ENCODE measurements at regions not wholly inside any gene's neighbourhood (a gene's known extent, or its start where the extent isn't known, plus 50 kb on each side); places are given as distances from the start of the nearest gene placed in this dataset.

- no peak for DNase-seq
Observed at GRCh38 chr18:7358989-7359726, 128.3 kb downstream of the LRRC30 start.

- DNase-seq = no peak
Observed at GRCh38 chr18:7360606-7361170, 129.8 kb downstream of the LRRC30 start.

- DNase-seq = no peak
Observed at GRCh38 chr18:7363338-7363737, 132.4 kb downstream of the LRRC30 start.

DNA sequence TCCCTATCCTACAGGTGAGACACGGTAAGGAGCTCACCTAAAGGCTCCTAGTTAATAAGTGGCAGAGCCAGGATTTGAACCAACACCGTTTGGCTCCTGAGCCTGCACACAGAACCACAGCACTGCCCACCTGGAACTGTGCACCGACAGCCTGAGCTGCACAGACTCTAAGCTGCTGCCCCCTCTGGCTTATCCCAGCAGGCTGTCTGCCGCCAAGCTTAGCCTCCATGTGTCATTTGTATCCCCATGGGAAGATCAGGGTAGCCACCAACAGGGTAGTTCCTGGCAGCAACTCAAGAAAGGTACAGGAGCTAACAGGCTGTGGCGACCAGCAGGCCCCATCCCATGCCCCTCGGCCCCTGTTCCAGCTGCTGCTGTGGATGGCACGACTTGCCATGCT, 135.7 kb downstream of the LRRC30 start:
- no peak for DNase-seq

- DNase-seq = peak; percentile 11 to 33
Observed at GRCh38 chr18:7367336-7367735, 136.4 kb downstream of the LRRC30 start.

GRCh38 chr18:7369006-7369405, 138.1 kb downstream of the LRRC30 start:
- peak; percentile 21 to 42 for DNase-seq

GRCh38 chr18:7370375-7370774, 139.5 kb downstream of the LRRC30 start:
- DNase-seq = peak; percentile 29 to 40

GRCh38 chr18:7370802-7371201, 139.9 kb downstream of the LRRC30 start:
- DNase-seq = peak; percentile 71 to 78

GRCh38 chr18:7373441-7373840, 142.6 kb downstream of the LRRC30 start:
- no peak for DNase-seq

DNA sequence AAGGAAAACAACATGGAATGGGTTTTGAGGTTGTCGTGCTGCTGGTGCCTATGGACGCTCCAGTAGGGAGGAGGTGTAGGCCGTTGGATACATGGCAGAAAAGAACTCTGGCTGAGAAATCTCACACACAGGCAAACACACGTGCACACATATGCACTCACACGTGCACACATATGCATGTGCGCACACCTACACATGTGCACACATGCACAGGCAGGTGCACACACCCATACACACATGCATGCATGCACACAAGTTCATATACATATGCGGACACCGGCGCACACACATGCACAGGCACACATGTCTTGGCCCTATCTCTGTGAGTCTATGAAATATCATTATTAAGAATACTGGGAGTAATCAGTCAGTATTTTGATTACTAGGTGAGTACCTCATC, 150.4 kb downstream of the LRRC30 start:
- DNase-seq = no peak

GRCh38 chr18:7382328-7383001, 151.6 kb downstream of the LRRC30 start:
- no peak for DNase-seq

DNA sequence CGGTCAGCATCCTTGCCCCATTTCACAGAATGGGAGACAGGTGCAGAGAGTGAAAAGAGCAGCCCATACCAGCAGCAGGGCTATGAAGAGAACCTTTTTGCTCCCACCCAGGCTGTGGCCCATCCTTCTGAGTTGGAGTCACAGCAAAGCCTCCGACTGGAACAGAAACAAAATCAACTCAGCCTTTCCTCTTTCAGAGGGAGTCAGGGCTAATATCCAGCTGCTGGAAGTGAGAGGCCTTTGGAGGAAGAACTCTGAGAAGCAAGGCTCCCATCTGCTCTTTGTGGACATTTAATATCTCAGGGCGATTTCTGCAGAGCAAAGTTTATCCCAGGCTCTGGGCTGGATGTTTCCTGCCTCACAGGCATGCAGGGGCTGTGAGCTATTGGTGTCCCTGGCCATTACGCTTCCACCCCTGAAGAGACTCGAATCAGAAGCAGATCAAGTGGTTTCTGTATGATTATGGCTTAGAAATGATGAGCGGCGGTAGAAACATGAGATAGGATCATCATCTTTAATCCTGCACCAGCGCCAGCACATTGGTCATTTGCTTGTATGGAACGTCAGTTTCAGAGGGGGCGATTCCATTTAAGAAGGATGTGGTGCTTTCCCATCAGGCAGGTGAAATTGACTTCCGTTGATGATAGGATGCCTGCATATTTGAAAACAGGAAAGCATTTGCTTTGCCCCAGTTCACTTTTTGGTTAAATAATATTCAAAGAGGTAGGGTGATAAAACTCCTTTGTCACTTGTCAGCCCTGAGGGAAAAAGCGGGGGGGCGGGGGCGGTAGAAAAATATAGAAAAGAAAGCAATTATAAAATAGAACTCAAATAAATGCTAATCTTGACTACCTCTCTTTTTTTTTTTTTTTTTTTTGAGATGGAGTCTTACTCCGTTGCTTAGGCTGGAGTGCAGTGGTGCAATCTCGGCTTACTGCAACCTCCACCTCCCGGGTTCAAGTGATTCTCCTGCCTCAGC, 152.4 kb downstream of the LRRC30 start:
- DNase-seq = no peak

DNA sequence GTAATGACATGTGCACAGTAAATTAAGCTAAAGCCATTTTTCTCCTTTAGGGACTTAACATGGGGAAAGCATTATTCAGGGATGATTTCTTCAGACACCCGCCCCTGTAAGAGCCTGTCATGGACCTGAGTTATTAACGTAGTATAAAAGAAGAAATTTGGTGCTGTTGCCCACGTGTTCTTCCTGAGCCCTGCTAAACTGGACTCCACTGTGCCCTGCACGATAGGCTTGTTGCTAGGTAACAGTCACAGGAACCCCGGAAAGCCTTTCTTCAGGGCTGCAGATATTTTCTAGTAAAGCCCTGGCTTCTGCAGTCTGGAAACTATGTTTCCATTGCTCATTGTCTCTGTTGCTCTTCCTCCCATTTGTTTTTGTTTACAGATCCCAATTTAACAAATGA, 157.9 kb downstream of the LRRC30 start:
- DNase-seq = no peak

DNA sequence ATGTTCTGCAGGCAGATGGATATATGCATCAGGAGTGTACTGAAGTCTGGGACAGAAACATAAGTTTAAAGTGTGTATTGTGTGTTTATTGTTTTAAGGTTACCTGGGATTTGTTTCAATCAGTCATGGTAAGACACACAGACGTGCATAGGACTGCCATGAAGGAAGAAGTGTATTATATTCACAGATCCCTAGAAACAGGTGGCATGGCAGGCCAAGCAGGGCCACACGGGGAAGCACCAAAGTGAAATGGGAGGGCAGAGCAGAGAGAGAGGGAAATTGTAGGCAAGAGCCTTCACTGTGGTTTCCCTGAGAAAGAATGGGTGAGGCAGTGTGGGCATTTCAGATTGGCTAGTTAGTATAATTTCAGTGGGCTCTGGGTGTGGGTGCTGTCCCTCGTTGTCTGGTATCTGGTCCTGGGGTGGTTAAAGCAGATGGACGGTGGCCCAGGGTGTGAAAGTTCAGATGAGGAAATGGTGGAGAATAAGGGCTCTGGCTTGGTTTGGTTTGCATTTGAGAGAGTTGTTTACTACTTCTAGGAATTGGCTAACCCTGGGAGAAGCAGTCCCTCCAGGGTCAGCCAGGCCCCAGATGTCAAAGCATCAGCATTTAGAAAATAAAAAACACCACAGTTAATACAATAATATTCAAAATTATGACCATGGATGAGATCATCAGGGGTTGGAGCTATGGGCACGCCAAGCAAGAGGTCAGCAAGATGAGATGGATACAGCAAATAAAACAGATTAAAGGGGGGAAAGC, 160.0 kb downstream of the LRRC30 start:
- DNase-seq = no peak

DNA sequence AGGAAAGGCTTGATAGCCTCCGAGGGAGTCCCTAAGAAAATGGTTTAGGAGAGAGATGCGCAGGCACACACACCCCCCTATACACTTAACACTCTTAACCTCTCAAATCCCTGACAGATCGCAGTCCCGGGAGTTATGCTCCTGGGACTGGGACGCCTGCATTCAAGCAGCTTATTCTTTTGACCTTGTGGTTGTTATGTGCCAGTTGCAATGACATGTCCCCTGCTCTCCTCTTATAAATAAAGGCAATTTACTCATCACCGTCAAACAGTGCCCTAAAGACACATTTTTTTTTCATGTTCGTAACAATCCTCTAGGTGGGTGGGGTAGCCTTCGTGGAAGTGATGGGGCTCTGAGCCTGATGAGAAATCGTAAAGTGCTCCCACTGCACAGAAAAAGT, 162.2 kb downstream of the LRRC30 start:
- no peak for DNase-seq

GRCh38 chr18:7394050-7394659, 163.3 kb downstream of the LRRC30 start:
- no peak for DNase-seq

- DNase-seq = no peak
Observed at GRCh38 chr18:7395566-7395965, 164.7 kb downstream of the LRRC30 start.

- no peak for DNase-seq
Observed at GRCh38 chr18:7413906-7414305, 153.2 kb upstream of the PTPRM start.

DNA sequence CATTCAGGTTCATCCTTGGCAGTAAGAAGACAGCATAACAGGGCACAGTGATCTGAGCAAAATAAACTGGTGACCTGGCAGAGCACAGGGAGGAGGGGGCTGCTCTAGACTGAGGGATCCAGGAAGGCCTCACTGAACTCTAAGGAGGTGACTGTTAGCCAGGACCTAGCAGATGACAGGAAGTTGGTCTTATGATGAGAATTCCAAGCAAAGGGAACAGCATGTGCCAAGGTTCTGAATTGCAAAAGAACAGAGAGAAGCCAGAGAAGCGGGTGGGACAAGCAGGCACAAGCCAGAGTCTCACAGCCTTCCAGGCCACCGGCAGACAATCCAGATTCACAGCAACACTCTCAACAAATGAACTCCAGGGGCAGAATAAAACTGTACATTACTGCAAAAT, 152.7 kb upstream of the PTPRM start:
- no peak for DNase-seq

DNA sequence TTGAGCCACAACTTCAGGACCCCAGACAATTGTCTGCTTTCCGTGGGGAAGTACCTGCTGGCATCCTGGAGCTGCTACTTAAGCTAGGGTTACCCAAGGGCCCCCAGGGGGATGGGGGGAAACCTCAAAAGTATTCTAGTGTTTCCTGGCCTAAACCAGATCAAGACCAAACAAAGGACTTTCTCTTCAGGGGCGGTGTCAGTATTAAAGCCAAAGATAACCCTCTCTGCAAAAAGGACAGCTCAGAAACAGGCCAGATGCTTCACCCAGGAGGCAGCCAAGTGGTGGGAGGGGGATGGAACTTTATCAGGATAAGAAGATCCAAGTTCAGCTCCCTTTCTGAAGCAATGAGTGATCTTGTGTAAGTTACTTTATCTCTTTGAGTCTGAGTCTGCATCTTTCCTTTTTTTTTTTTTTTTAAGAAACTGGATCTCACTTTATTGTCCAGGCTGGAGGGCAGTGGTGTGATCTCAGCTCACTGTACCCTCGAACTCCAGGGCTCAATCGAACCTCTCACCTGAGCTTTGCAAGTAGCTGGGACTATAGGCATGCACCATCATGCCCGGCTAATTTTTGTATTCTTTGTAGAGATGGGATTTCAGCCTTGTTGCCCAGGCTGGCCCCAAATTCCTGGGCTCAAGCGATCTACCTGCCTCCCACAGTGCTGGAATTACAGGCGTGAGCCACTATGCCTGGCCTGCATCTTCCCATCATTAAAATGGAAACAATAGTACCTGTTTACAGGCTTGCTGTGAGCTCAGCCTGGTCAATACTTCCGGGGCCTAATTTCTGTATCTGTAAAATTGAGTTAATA, 151.8 kb upstream of the PTPRM start:
- DNase-seq = no peak

DNA sequence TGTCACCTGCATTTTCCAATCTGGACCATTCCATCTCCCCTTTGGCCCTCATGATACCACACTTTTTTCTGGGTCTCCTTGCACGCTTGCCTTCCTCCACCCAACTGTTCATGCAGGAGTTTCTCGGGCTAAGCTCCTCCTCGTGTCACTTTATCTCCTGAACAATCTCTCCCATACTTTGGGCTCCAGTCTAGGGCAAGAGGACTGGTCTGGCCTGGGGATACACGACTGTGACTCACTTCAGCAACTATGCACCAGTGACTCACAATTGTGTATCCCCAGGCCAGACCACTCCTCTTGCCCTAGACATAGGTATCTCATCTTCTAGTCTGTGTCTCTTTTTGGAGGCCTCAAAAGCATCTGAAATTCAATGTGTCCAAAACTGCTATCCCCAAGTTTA, 149.4 kb upstream of the PTPRM start:
- DNase-seq = no peak
